Heart right ventricle (tissue), 16 donors: ENCODE measurements at regions not wholly inside any gene's neighbourhood (a gene's known extent, or its start where the extent isn't known, plus 50 kb on each side); places are given as distances from the start of the nearest gene placed in this dataset.
"Not testable (repeated sequence)": the region's sequence is repeated elsewhere in the genome, so short reads cannot be mapped to it uniquely, and the experiment has no call there.

ENCODE experiments used
- ATAC-seq, 8 donors: fragments of 200-7000 bp; cut with Tn5 transposase; one replicate each; pipeline ENCODE4 v1.9.1; 2020; ENCODE audit warnings: mild to moderate bottlenecking in 8 of 8, moderate library complexity in 8 of 8, moderate number of reproducible peaks in 1 of 8
- DNase-seq, 2 donors: peaks; one replicate each; pipeline ENCODE4 v3.0.0-alpha.2; 2020
- H3K27ac ChIP-seq, 10 donors: fragments of 200-600 bp; sonication (generic) in 2 of 10; one replicate each; pipeline versions ENCODE4 v1.5.0 to v1.8.0; 2020 to 2022; ENCODE audit warnings: mild to moderate bottlenecking in 3 of 10
- H3K27me3 ChIP-seq, 7 donors: fragments of 200-600 bp; one replicate each; pipeline ENCODE4 v1.8.0; 2021 to 2022; ENCODE audit warnings: mild to moderate bottlenecking in 2 of 7
- H3K36me3 ChIP-seq, 9 donors: fragments of 200-600 bp; sonication (generic) in 1 of 9; one replicate each; pipeline versions ENCODE4 v1.5.0 to v1.8.0; 2020 to 2022; ENCODE audit warnings: mild to moderate bottlenecking in 2 of 9
- H3K4me1 ChIP-seq, 9 donors: fragments of 200-600 bp; sonication (generic) in 1 of 9; one replicate each; pipeline versions ENCODE4 v1.5.0 to v1.8.0; 2020 to 2022; ENCODE audit warnings: mild to moderate bottlenecking in 4 of 9
- H3K4me3 ChIP-seq, 10 donors: fragments of 200-600 bp; sonication (generic) in 2 of 10; one replicate each; pipeline versions ENCODE4 v1.5.0 to v1.8.0; 2020 to 2022; ENCODE audit warnings: mild to moderate bottlenecking in 7 of 10, moderate library complexity in 2 of 10
- H3K9me3 ChIP-seq, 11 donors: fragments of 200-600 bp in 10 of 11; sonication (generic) in 2 of 11; one replicate each; pipeline versions ENCODE4 v1.5.0 to v1.8.0; 2013 to 2022; ENCODE audit warnings: mild to moderate bottlenecking in 2 of 11, control low read depth in 1 of 11, moderate library complexity in 1 of 11
- WGBS, 2 donors: extraction: QIAGEN DNeasy Blood & Tissue Kit; methylation state at CpG; one replicate each; pipeline ENCODE4 v1.1.7; 2013; ENCODE audit warnings: inconsistent platforms in 1 of 2; 5-methylcytosine and 5-hydroxymethylcytosine counted together
- intact Hi-C, 10 donors: fragments of 100-400 bp; cut with DNase I; formaldehyde crosslinking; loops; one replicate each; pipeline versions ENCODE4 v1.11.1 to v1.14.2; 2022
- donor health status: Arrhythmogenic right ventricular cardiomyopathy.
- donor health status: ischemic (EF 13 %, LVEDD 7.1; RV severe dilation, severe dysfunction).
- donor health status: healthy with polysubstance abuse.
- donor health status: DM: no; HTN: yes; CAD: no.
- donor health status: DM: no; HTN: no; CAD: no.
- donor health status: ischemic (EF 25% LVEDD 6.9; RV normal size, moderate dysfunction).
- donor health status: ischemic (EF 25% LVEDD 5.7; RV mildly dilated, moderate dysfunction).
- donor health status: healthy.
- donor health status: DM: yes; HTN: yes; CAD: no.
- donor health status: Ischemic cardiomyopathy.
- donor health status: ischemic (EF 35%, LVEDD 5.7; RV mildly dilated, moderate dysfunction).
- donor health status: nonischemic (EF 11% LVEDD 7.7; RV severe dilation, severe dysfunction).
- donor health status: DM: yes; HTN: yes; CAD: no.
- donor health status: PGD.
- donor health status: ischemic (EF 29% LVEDD 5.4; RV normal size, mild dysfunction).
- donor health status: nonischemic (EF 23%, LVEDD 6.1; RV moderate dilation, normal function).

GRCh38 chrY:21979106-21979505 lies 61.3 kb upstream of the RBMY1E start:
- H3K36me3 ChIP-seq, H3K27ac ChIP-seq, intact Hi-C loops, H3K4me1 ChIP-seq, H3K4me3 ChIP-seq, H3K9me3 ChIP-seq, H3K27me3 ChIP-seq, ATAC-seq, DNase-seq: not testable (repeated sequence)
- WGBS, 2 donors, result 86% methylated on average over 1 of the region's 4 CpGs; no CpG with 5 or more reads in 1 of the 2 donors

GRCh38 chrY:21978204-21978603 lies 60.4 kb upstream of the RBMY1E start:
- H3K36me3 ChIP-seq, H3K4me1 ChIP-seq, ATAC-seq, H3K27me3 ChIP-seq, H3K9me3 ChIP-seq, H3K4me3 ChIP-seq, DNase-seq, H3K27ac ChIP-seq, intact Hi-C loops: not testable (repeated sequence)
- 40% methylated on average over 1 of the region's 2 CpGs; no CpG with 5 or more reads in 1 of the 2 donors for WGBS, 2 donors
